Liver (tissue), 3 donors: ENCODE measurements at regions not wholly inside any gene's neighbourhood (a gene's known extent, or its start where the extent isn't known, plus 50 kb on each side); places are given as distances from the start of the nearest gene placed in this dataset.

ENCODE experiments used
- EGR1 ChIP-seq, 2 donors: IDR thresholded peaks; 2 replicates each; pipeline ENCODE4 v1.6.1; 2016 to 2018; ENCODE audit warnings: antibody characterized with exemption in 2 of 2, low read depth in 2 of 2
- JUND ChIP-seq, 2 donors: IDR thresholded peaks; 2 replicates each; pipeline ENCODE4 v1.6.1; 2016; ENCODE audit warnings: antibody characterized with exemption in 2 of 2
- RAD21 ChIP-seq, 2 donors: IDR thresholded peaks; 2 replicates each; pipeline ENCODE4 v1.6.1; 2016; ENCODE audit warnings: antibody characterized with exemption in 2 of 2, mild to moderate bottlenecking in 2 of 2
- RXRA ChIP-seq, 2 donors: IDR thresholded peaks; 2 replicates each; pipeline ENCODE4 v1.6.1; 2017 to 2018; ENCODE audit warnings: antibody characterized with exemption in 2 of 2, mild to moderate bottlenecking in 1 of 2
- YY1 ChIP-seq: IDR thresholded peaks from 2 replicates; pipeline ENCODE4 v1.6.1; 2016; ENCODE audit warnings: antibody characterized with exemption, mild to moderate bottlenecking
- TF ChIP-seq, protein P1 (sequence below): fragments of 150-350 bp; IDR thresholded peaks from 2 replicates; pipeline ENCODE4 v1.5.1; 2017; ENCODE audit warnings: improper control_type of control experiment, low read depth, low read length; ENCODE audit not compliant: missing input control
- TF ChIP-seq, protein P2 (sequence below): IDR thresholded peaks from 2 replicates; pipeline ENCODE4 v1.6.1; 2016; ENCODE audit warnings: antibody characterized with exemption, mild to moderate bottlenecking
- TF ChIP-seq, protein P3 (sequence below): IDR thresholded peaks from 2 replicates; pipeline ENCODE4 v1.6.1; 2016; ENCODE audit warnings: antibody characterized with exemption
- donor health status: healthy.
- donor health status: healthy.

DNA sequence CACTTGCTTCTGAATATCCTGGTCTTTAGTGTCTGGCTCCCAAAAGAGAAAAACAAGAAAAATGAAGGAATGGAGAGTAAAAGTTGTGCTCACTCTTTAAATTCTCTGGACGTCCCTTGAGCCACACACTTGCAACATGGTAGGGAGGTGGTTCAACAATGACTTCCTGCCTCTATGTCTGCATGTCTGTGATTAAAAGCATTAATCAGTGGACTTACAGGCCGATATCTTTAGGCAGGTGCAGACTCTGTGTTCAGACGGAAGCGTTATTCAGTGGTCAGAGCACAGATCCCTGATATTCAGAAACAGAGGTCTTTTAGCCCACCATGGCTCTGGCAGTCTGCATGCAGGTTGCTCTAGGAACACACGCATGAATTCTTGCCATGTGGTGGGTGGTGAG, 1920.0 kb upstream of the RAG2 start:
- TF ChIP-seq, protein P1, sequence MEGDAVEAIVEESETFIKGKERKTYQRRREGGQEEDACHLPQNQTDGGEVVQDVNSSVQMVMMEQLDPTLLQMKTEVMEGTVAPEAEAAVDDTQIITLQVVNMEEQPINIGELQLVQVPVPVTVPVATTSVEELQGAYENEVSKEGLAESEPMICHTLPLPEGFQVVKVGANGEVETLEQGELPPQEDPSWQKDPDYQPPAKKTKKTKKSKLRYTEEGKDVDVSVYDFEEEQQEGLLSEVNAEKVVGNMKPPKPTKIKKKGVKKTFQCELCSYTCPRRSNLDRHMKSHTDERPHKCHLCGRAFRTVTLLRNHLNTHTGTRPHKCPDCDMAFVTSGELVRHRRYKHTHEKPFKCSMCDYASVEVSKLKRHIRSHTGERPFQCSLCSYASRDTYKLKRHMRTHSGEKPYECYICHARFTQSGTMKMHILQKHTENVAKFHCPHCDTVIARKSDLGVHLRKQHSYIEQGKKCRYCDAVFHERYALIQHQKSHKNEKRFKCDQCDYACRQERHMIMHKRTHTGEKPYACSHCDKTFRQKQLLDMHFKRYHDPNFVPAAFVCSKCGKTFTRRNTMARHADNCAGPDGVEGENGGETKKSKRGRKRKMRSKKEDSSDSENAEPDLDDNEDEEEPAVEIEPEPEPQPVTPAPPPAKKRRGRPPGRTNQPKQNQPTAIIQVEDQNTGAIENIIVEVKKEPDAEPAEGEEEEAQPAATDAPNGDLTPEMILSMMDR: no peak
- TF ChIP-seq, protein P2, sequence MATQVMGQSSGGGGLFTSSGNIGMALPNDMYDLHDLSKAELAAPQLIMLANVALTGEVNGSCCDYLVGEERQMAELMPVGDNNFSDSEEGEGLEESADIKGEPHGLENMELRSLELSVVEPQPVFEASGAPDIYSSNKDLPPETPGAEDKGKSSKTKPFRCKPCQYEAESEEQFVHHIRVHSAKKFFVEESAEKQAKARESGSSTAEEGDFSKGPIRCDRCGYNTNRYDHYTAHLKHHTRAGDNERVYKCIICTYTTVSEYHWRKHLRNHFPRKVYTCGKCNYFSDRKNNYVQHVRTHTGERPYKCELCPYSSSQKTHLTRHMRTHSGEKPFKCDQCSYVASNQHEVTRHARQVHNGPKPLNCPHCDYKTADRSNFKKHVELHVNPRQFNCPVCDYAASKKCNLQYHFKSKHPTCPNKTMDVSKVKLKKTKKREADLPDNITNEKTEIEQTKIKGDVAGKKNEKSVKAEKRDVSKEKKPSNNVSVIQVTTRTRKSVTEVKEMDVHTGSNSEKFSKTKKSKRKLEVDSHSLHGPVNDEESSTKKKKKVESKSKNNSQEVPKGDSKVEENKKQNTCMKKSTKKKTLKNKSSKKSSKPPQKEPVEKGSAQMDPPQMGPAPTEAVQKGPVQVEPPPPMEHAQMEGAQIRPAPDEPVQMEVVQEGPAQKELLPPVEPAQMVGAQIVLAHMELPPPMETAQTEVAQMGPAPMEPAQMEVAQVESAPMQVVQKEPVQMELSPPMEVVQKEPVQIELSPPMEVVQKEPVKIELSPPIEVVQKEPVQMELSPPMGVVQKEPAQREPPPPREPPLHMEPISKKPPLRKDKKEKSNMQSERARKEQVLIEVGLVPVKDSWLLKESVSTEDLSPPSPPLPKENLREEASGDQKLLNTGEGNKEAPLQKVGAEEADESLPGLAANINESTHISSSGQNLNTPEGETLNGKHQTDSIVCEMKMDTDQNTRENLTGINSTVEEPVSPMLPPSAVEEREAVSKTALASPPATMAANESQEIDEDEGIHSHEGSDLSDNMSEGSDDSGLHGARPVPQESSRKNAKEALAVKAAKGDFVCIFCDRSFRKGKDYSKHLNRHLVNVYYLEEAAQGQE: no peak
- TF ChIP-seq RXRA (IDR thresholded peaks at IDR 0.05) (no peak), JUND (IDR thresholded peaks at IDR 0.05) (no peak), YY1 (no peak), RAD21 (IDR thresholded peaks at IDR 0.05) (no peak), EGR1 (IDR thresholded peaks at IDR 0.05; ENCODE audit: low read depth in 2 of 2) (no peak)
- TF ChIP-seq, protein P3, sequence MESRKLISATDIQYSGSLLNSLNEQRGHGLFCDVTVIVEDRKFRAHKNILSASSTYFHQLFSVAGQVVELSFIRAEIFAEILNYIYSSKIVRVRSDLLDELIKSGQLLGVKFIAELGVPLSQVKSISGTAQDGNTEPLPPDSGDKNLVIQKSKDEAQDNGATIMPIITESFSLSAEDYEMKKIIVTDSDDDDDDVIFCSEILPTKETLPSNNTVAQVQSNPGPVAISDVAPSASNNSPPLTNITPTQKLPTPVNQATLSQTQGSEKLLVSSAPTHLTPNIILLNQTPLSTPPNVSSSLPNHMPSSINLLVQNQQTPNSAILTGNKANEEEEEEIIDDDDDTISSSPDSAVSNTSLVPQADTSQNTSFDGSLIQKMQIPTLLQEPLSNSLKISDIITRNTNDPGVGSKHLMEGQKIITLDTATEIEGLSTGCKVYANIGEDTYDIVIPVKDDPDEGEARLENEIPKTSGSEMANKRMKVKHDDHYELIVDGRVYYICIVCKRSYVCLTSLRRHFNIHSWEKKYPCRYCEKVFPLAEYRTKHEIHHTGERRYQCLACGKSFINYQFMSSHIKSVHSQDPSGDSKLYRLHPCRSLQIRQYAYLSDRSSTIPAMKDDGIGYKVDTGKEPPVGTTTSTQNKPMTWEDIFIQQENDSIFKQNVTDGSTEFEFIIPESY: no peak
